ENCODE measurements at regions not wholly inside any gene's neighbourhood (a gene's known extent, or its start where the extent isn't known, plus 50 kb on each side); places are given as distances from the start of the nearest gene placed in this dataset.

GRCh38 chr3:168501570-168501969 is 405.8 kb upstream of the GOLIM4 start:
- Mint-ChIP-seq H3K27me3 (ENCODE audit: low read depth) (no peaks in the 10 kb centered on the region), H3K36me3 (ENCODE audit: insufficient read depth in 2 of 2) (no peaks in the 10 kb centered on the region), H3K4me3 (no peak overlapping the region), H3K9me3 (no peaks in the 10 kb centered on the region), H3K27ac (no peak overlapping the region), H3K4me1 (ENCODE audit: low read depth) (no peaks in the 10 kb centered on the region)
- DNase-seq (no peak), ATAC-seq (replicated peaks in 1 of 2) (no peak)

- H3K9me3 Mint-ChIP-seq = peaks cover 0 to 2% of the 10 kb centered on the region in 2 donors
- no peak overlapping the region for H3K27ac Mint-ChIP-seq
- no peaks in the 10 kb centered on the region for H3K4me1 Mint-ChIP-seq (ENCODE audit: low read depth)
- H3K27me3 Mint-ChIP-seq (ENCODE audit: low read depth) = no peaks in the 10 kb centered on the region
- H3K36me3 Mint-ChIP-seq (ENCODE audit: insufficient read depth in 2 of 2) = no peaks in the 10 kb centered on the region
- ATAC-seq (replicated peaks in 1 of 2) (no peak), DNase-seq (no peak)
- no peak overlapping the region for H3K4me3 Mint-ChIP-seq
These were observed 402.5 kb upstream of the GOLIM4 start for GRCh38 chr3:168498194-168498593.

- peaks cover 0 to 2% of the 10 kb centered on the region in 2 donors for H3K9me3 Mint-ChIP-seq
- ATAC-seq (replicated peaks in 1 of 2) = no peak
These were observed 402.0 kb upstream of the GOLIM4 start for GRCh38 chr3:168497741-168498140.

GRCh38 chr3:168497183-168497582 is 401.5 kb upstream of the GOLIM4 start:
- Mint-ChIP-seq H3K36me3 (ENCODE audit: insufficient read depth in 2 of 2) (no peaks in the 10 kb centered on the region), H3K4me1 (ENCODE audit: low read depth) (no peaks in the 10 kb centered on the region), H3K27ac (no peak overlapping the region), H3K4me3 (no peak overlapping the region), H3K9me3 (peaks cover 0 to 2% of the 10 kb centered on the region in 2 donors), H3K27me3 (ENCODE audit: low read depth) (no peaks in the 10 kb centered on the region)
- ATAC-seq (replicated peaks in 1 of 2) = no peak
- DNase-seq = no peak

More at GRCh38 chr3:168497741-168498140, 402.0 kb upstream of the GOLIM4 start:
- Mint-ChIP-seq H3K4me3 (no peak overlapping the region), H3K4me1 (ENCODE audit: low read depth) (no peaks in the 10 kb centered on the region), H3K27me3 (ENCODE audit: low read depth) (no peaks in the 10 kb centered on the region), H3K36me3 (ENCODE audit: insufficient read depth in 2 of 2) (no peaks in the 10 kb centered on the region), H3K27ac (no peak overlapping the region)
- DNase-seq = no peak

- H3K27me3 Mint-ChIP-seq (ENCODE audit: low read depth) = no peaks in the 10 kb centered on the region
- DNase-seq (no peak), ATAC-seq (replicated peaks in 1 of 2) (no peak)
- H3K9me3 Mint-ChIP-seq = peaks cover 0 to 2% of the 10 kb centered on the region in 2 donors
- no peak overlapping the region for H3K4me3 Mint-ChIP-seq
- no peaks in the 10 kb centered on the region for H3K4me1 Mint-ChIP-seq (ENCODE audit: low read depth)
- no peak overlapping the region for H3K27ac Mint-ChIP-seq
- H3K36me3 Mint-ChIP-seq (ENCODE audit: insufficient read depth in 2 of 2) = no peaks in the 10 kb centered on the region
These were observed 400.2 kb upstream of the GOLIM4 start for GRCh38 chr3:168495932-168496331.

GRCh38 chr3:168495270-168495669 is 399.5 kb upstream of the GOLIM4 start:
- Mint-ChIP-seq H3K36me3 (ENCODE audit: insufficient read depth in 2 of 2) (no peaks in the 10 kb centered on the region), H3K9me3 (peaks cover 0 to 2% of the 10 kb centered on the region in 2 donors), H3K4me3 (no peak overlapping the region), H3K27ac (no peak overlapping the region), H3K27me3 (ENCODE audit: low read depth) (no peaks in the 10 kb centered on the region), H3K4me1 (ENCODE audit: low read depth) (no peaks in the 10 kb centered on the region)
- DNase-seq (no peak), ATAC-seq (replicated peaks in 1 of 2) (no peak)

- Mint-ChIP-seq H3K36me3 (ENCODE audit: insufficient read depth in 2 of 2) (no peaks in the 10 kb centered on the region), H3K27me3 (ENCODE audit: low read depth) (no peaks in the 10 kb centered on the region), H3K4me3 (no peak overlapping the region), H3K9me3 (peaks cover 0 to 2% of the 10 kb centered on the region in 2 donors), H3K27ac (no peak overlapping the region), H3K4me1 (ENCODE audit: low read depth) (no peaks in the 10 kb centered on the region)
- ATAC-seq (replicated peaks in 1 of 2) (no peak), DNase-seq (no peak)
These were observed 397.9 kb upstream of the GOLIM4 start for GRCh38 chr3:168493412-168494205.

GRCh38 chr3:168490981-168491380 is 395.3 kb upstream of the GOLIM4 start:
- H3K27ac Mint-ChIP-seq = no peak overlapping the region
- ATAC-seq (replicated peaks in 1 of 2) (no peak), DNase-seq (no peak)
- no peaks in the 10 kb centered on the region for H3K4me1 Mint-ChIP-seq (ENCODE audit: low read depth)
- H3K27me3 Mint-ChIP-seq (ENCODE audit: low read depth) = no peaks in the 10 kb centered on the region
- H3K9me3 Mint-ChIP-seq = peaks cover 0 to 2% of the 10 kb centered on the region in 2 donors
- H3K36me3 Mint-ChIP-seq (ENCODE audit: insufficient read depth in 2 of 2) = no peaks in the 10 kb centered on the region
- no peak overlapping the region for H3K4me3 Mint-ChIP-seq

GRCh38 chr3:168489301-168489700 is 393.6 kb upstream of the GOLIM4 start:
- peaks cover 0 to 2% of the 10 kb centered on the region in 2 donors for H3K9me3 Mint-ChIP-seq
- no peaks in the 10 kb centered on the region for H3K27me3 Mint-ChIP-seq (ENCODE audit: low read depth)
- ATAC-seq (replicated peaks in 1 of 2) (no peak), DNase-seq (no peak)
- H3K4me1 Mint-ChIP-seq (ENCODE audit: low read depth) = no peaks in the 10 kb centered on the region
- no peak overlapping the region for H3K27ac Mint-ChIP-seq
- H3K4me3 Mint-ChIP-seq = no peak overlapping the region
- no peaks in the 10 kb centered on the region for H3K36me3 Mint-ChIP-seq (ENCODE audit: insufficient read depth in 2 of 2)

- H3K4me1 Mint-ChIP-seq (ENCODE audit: low read depth) = no peaks in the 10 kb centered on the region
- no peak overlapping the region for H3K27ac Mint-ChIP-seq
- DNase-seq = no peak
- H3K9me3 Mint-ChIP-seq = peaks cover 0 to 3% of the 10 kb centered on the region in 2 donors
- no peak for ATAC-seq (replicated peaks in 1 of 2)
- no peak overlapping the region for H3K4me3 Mint-ChIP-seq
- H3K27me3 Mint-ChIP-seq (ENCODE audit: low read depth) = no peaks in the 10 kb centered on the region
- no peaks in the 10 kb centered on the region for H3K36me3 Mint-ChIP-seq (ENCODE audit: insufficient read depth in 2 of 2)
These were observed 390.2 kb upstream of the GOLIM4 start for GRCh38 chr3:168485936-168486335.

- Mint-ChIP-seq H3K9me3 (no peaks in the 10 kb centered on the region), H3K27me3 (ENCODE audit: low read depth) (no peaks in the 10 kb centered on the region), H3K27ac (no peak overlapping the region), H3K4me3 (no peak overlapping the region), H3K36me3 (ENCODE audit: insufficient read depth in 2 of 2) (no peaks in the 10 kb centered on the region), H3K4me1 (ENCODE audit: low read depth) (no peaks in the 10 kb centered on the region)
- ATAC-seq (replicated peaks in 1 of 2) = no peak
- DNase-seq = no peak
These were observed 380.7 kb upstream of the GOLIM4 start for GRCh38 chr3:168476360-168476980.

GRCh38 chr3:168475704-168476103 is 380.0 kb upstream of the GOLIM4 start:
- no peak overlapping the region for H3K4me3 Mint-ChIP-seq
- no peaks in the 10 kb centered on the region for H3K27me3 Mint-ChIP-seq (ENCODE audit: low read depth)
- H3K4me1 Mint-ChIP-seq (ENCODE audit: low read depth) = no peaks in the 10 kb centered on the region
- no peak overlapping the region for H3K27ac Mint-ChIP-seq
- ATAC-seq (replicated peaks in 1 of 2) = no peak
- no peaks in the 10 kb centered on the region for H3K36me3 Mint-ChIP-seq (ENCODE audit: insufficient read depth in 2 of 2)
- no peaks in the 10 kb centered on the region for H3K9me3 Mint-ChIP-seq
- DNase-seq = no peak

GRCh38 chr3:168473334-168473890 is 377.7 kb upstream of the GOLIM4 start:
- no peak overlapping the region for H3K4me3 Mint-ChIP-seq
- no peak for DNase-seq
- no peaks in the 10 kb centered on the region for H3K9me3 Mint-ChIP-seq
- no peaks in the 10 kb centered on the region for H3K36me3 Mint-ChIP-seq (ENCODE audit: insufficient read depth in 2 of 2)
- no peaks in the 10 kb centered on the region for H3K4me1 Mint-ChIP-seq (ENCODE audit: low read depth)
- H3K27me3 Mint-ChIP-seq (ENCODE audit: low read depth) = no peaks in the 10 kb centered on the region
- H3K27ac Mint-ChIP-seq = no peak overlapping the region
- ATAC-seq (replicated peaks in 1 of 2) = no peak

All from activated T-cell treated with anti-CD3 and anti-CD28 coated beads, Interleukin-2, amount 50 U/mL, for 72 hours (primary cell).